Activated B cell treated with CpG ODN at 0.5 μM for 24 hours (primary cell): ENCODE measurements at regions not wholly inside any gene's neighbourhood (a gene's known extent, or its start where the extent isn't known, plus 50 kb on each side); places are given as distances from the start of the nearest gene placed in this dataset.
"Not testable (repeated sequence)": the region's sequence is repeated elsewhere in the genome, so short reads cannot be mapped to it uniquely, and the experiment has no call there.

Source experiments
- ATAC-seq: fragments of 200-7000 bp; cut with Tn5 transposase; one replicate; pipeline ENCODE4 v1.10.0; 2021; ENCODE audit warnings: low read depth, mild to moderate bottlenecking, moderate library complexity
- CTCF ChIA-PET: fragments of 350-600 bp; sonication (Branson Sonifier 250); formaldehyde crosslinking; loops from one replicate; lab custom pipeline; 2021; ENCODE audit warnings: antibody characterized with exemption; lab: Charles Lee
- POLR2A ChIA-PET: fragments of 350-600 bp; sonication (Branson Sonifier 250); formaldehyde crosslinking; loops from one replicate; lab custom pipeline; 2021; ENCODE audit warnings: antibody characterized with exemption; lab: Charles Lee
- DNase-seq: peaks from one replicate; pipeline ENCODE4 v3.0.0; 2022
- H3K27ac Mint-ChIP-seq: one replicate; pipeline ENCODE4 v1.8.0; 2020; ENCODE audit warnings: mixed read lengths
- H3K27me3 Mint-ChIP-seq: one replicate; pipeline ENCODE4 v1.8.0; 2021; ENCODE audit warnings: mixed read lengths
- H3K36me3 Mint-ChIP-seq: one replicate; pipeline ENCODE4 v1.8.0; 2021; ENCODE audit warnings: low read depth, mixed read lengths
- H3K4me1 Mint-ChIP-seq: one replicate; pipeline ENCODE4 v1.8.0; 2021; ENCODE audit warnings: mixed read lengths
- H3K4me3 Mint-ChIP-seq: one replicate; pipeline ENCODE4 v1.8.0; 2020; ENCODE audit warnings: mild to moderate bottlenecking, mixed read lengths
- H3K9me3 Mint-ChIP-seq: one replicate; pipeline ENCODE4 v1.8.0; 2020; ENCODE audit warnings: mixed read lengths
- intact Hi-C: fragments of 100-400 bp; cut with micrococcal nuclease; formaldehyde crosslinking; loops from one replicate; pipeline ENCODE4 v1.15.1; 2024
- TF ChIP-seq, protein P1 (sequence below): fragments of 200-600 bp; IDR thresholded peaks from one replicate; pipeline ENCODE4 v1.8.0; 2022; ENCODE audit warnings: antibody characterized with exemption, mild to moderate bottlenecking

DNA sequence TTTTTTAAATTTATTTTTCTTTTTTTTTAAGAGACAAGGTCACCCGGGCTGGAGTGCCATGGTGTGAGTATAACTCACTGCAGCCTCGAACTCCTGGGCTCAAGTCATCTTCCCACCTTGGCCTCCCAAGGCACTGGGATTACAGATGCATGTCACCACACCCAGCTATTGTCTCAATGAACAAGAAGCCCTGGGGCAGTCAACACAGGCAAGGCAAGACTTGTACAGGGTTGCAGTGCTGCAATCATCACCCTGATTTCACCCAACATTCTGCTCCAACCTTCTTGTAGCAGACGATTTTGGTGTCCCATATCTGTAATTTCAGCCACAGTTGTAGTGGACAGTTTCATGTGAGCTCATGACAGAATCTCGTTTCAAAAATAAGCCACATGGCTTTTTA lies 205.8 kb upstream of the KIF2A start:
- Mint-ChIP-seq H3K27me3 (peaks cover 6% of the 10 kb centered on the region), H3K4me1 (no peaks in the 10 kb centered on the region), H3K27ac (no peak overlapping the region), H3K36me3 (no peaks in the 10 kb centered on the region), H3K4me3 (no peak overlapping the region), H3K9me3 (no peaks in the 10 kb centered on the region)
- POLR2A ChIA-PET: no interaction called here
- DNase-seq: no peak
- ATAC-seq: no peak
- intact Hi-C loops: no loop called here
- CTCF ChIA-PET: no interaction called here
- TF ChIP-seq, protein P1, sequence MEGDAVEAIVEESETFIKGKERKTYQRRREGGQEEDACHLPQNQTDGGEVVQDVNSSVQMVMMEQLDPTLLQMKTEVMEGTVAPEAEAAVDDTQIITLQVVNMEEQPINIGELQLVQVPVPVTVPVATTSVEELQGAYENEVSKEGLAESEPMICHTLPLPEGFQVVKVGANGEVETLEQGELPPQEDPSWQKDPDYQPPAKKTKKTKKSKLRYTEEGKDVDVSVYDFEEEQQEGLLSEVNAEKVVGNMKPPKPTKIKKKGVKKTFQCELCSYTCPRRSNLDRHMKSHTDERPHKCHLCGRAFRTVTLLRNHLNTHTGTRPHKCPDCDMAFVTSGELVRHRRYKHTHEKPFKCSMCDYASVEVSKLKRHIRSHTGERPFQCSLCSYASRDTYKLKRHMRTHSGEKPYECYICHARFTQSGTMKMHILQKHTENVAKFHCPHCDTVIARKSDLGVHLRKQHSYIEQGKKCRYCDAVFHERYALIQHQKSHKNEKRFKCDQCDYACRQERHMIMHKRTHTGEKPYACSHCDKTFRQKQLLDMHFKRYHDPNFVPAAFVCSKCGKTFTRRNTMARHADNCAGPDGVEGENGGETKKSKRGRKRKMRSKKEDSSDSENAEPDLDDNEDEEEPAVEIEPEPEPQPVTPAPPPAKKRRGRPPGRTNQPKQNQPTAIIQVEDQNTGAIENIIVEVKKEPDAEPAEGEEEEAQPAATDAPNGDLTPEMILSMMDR: no peak

DNA sequence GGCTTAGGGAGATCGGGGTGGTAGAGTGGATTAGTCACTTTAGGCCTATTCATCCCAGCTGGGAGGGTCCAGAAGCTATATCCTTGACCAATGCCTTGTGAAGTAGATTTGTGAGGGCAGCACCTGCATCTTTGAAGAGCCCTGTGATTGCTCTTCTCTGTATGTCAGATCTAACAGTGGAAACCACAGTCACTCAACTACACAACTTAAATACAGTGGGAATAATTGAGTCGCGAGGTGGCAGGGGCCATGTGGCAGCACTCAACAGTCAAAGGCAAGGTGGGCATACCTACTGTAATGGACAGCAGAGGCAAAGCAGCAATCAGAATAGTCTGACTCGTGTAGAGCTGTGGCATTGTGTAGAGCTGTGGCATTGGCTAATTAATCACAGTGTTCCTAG lies 202.1 kb upstream of the KIF2A start:
- DNase-seq, CTCF ChIA-PET, POLR2A ChIA-PET, H3K27me3 Mint-ChIP-seq, ATAC-seq, H3K4me3 Mint-ChIP-seq, H3K27ac Mint-ChIP-seq, intact Hi-C loops, H3K9me3 Mint-ChIP-seq, H3K4me1 Mint-ChIP-seq, H3K36me3 Mint-ChIP-seq: not testable (repeated sequence)

DNA sequence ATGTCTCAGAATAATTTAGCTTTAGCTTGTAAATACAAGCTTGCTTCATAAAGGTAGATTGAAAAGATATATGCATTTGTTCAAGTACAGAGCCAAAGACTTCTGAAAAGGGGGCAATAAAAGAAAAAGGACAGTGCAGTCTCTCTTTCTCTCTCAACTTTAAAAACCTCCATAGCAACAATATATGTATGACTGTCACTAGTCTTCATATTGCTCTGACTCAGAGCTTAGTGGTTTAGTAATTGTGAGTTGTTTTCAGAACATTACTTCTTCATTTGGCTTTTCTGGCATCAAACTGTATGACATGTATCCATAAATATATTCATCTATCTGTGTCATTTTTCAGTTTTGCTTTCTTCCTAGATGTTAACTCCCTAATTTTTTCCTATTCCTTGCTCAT lies 194.6 kb upstream of the KIF2A start:
- Mint-ChIP-seq H3K9me3 (no peaks in the 10 kb centered on the region), H3K27ac (no peak overlapping the region), H3K27me3 (no peaks in the 10 kb centered on the region), H3K36me3 (no peaks in the 10 kb centered on the region), H3K4me3 (no peak overlapping the region), H3K4me1 (no peaks in the 10 kb centered on the region)
- DNase-seq: no peak
- ChIA-PET POLR2A (no interaction called here), CTCF (no interaction called here)
- TF ChIP-seq, protein P1: no peak
- no peak for ATAC-seq
- intact Hi-C loops: no loop called here

DNA sequence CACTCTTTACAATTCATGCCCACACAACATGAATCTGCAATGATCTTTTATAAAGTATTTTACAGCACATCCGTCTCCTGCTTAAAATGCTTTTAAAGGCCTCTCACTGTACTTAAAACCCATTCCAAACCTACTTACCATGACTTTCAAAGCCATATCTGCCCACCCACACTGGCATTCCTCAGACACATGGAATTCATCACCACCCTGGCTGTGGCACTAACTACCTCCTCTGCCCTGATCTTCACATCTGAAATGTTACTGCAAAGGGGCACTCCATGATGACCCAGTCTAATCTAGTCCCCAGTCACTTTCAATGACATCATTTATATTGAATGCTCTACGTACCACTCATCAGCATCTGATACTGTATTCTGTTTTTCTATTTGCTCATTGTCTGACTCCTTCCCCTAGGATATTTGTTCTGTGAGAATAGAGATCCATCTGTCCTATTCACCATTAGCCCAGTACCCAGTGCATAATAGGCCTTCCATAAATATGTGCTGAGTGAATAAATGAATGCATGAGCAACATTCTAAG lies 193.2 kb upstream of the KIF2A start:
- Mint-ChIP-seq H3K4me1 (no peaks in the 10 kb centered on the region), H3K9me3 (no peaks in the 10 kb centered on the region), H3K36me3 (no peaks in the 10 kb centered on the region), H3K4me3 (no peak overlapping the region), H3K27me3 (no peaks in the 10 kb centered on the region), H3K27ac (no peak overlapping the region)
- intact Hi-C loops: no loop called here
- DNase-seq (no peak), ATAC-seq (no peak)
- ChIA-PET POLR2A (no interaction called here), CTCF (no interaction called here)
- TF ChIP-seq, protein P1: no peak

DNA sequence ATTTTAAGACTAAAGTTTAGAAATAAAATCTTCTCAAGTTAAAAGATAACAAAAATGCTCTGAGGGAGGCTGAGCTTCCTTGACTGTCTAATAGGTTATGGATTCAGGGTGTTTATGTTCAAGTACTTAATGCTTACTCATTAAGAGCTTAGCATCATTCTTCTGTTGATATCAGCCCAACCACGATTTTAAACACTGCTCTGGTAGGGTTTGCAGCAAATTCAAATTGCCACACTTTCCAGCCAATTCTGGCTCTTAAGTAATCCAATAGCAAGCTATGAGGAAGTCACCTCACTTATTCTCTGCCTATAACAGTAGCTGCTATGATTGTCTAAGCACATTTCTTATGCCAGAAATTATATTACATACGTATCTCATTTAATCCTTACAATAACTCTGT lies 191.0 kb upstream of the KIF2A start:
- intact Hi-C loops: no loop called here

More for the DNA sequence above, 191.0 kb upstream of the KIF2A start:
- no peak overlapping the region for H3K4me3 Mint-ChIP-seq
- no peaks in the 10 kb centered on the region for H3K4me1 Mint-ChIP-seq
- ATAC-seq (no peak), DNase-seq (no peak)
- H3K27ac Mint-ChIP-seq: no peak overlapping the region
- H3K27me3 Mint-ChIP-seq: no peaks in the 10 kb centered on the region
- H3K36me3 Mint-ChIP-seq: no peaks in the 10 kb centered on the region
- POLR2A ChIA-PET: no interaction called here
- TF ChIP-seq, protein P1: no peak
- CTCF ChIA-PET: no interaction called here
- H3K9me3 Mint-ChIP-seq: no peaks in the 10 kb centered on the region
